Calu3 (cell line): ENCODE measurements at regions not wholly inside any gene's neighbourhood (a gene's known extent, or its start where the extent isn't known, plus 50 kb on each side); places are given as distances from the start of the nearest gene placed in this dataset.
A peak's percentile ranks its signal among the peaks of the same experiment; 100 is the strongest.

Experiments used
- BruUV-seq: library from RNA; stranded (reverse); fragments of 400-500 nt; replicated peaks from 2 replicates; lab custom pipeline; 2021; lab: Mats Ljungman, UMichigan
- CTCF ChIA-PET: fragments of 300-600 bp; sonication (Branson Sonifier 250); formaldehyde crosslinking; loops from one replicate; lab custom pipeline; 2022; ENCODE audit warnings: antibody characterized with exemption; lab: Charles Lee
- DNase-seq: peaks from one replicate; pipeline ENCODE4 v3.0.0; 2022
- H3K27ac Mint-ChIP-seq: one replicate; pipeline ENCODE4 v1.8.0; 2022; ENCODE audit warnings: mixed read lengths; ENCODE audit not compliant: unreplicated experiment
- H3K27me3 Mint-ChIP-seq: one replicate; pipeline ENCODE4 v1.8.0; 2022; ENCODE audit warnings: mixed read lengths; ENCODE audit not compliant: unreplicated experiment
- H3K36me3 Mint-ChIP-seq: one replicate; pipeline ENCODE4 v1.8.0; 2022; ENCODE audit warnings: mild to moderate bottlenecking, moderate library complexity, mixed read lengths; ENCODE audit not compliant: insufficient read depth, unreplicated experiment
- H3K4me1 Mint-ChIP-seq: one replicate; pipeline ENCODE4 v1.8.0; 2022; ENCODE audit warnings: mild to moderate bottlenecking, low read depth, mixed read lengths; ENCODE audit not compliant: unreplicated experiment
- H3K4me3 Mint-ChIP-seq: one replicate; pipeline ENCODE4 v1.8.0; 2022; ENCODE audit warnings: mild to moderate bottlenecking, low read depth, moderate library complexity, mixed read lengths; ENCODE audit not compliant: unreplicated experiment
- H3K9me3 Mint-ChIP-seq: one replicate; pipeline ENCODE4 v1.8.0; 2022; ENCODE audit warnings: low read depth, mixed read lengths; ENCODE audit not compliant: unreplicated experiment
- intact Hi-C: fragments of 100-400 bp; cut with micrococcal nuclease; formaldehyde crosslinking; loops from one replicate; pipeline ENCODE4 v1.10.0; 2022; ENCODE audit not compliant: unreplicated experiment
- TF ChIP-seq, protein P1 (sequence below): fragments of 200-600 bp; IDR thresholded peaks from one replicate; pipeline ENCODE4 v1.8.0; 2022; ENCODE audit warnings: antibody characterized with exemption; ENCODE audit not compliant: unreplicated experiment

DNA sequence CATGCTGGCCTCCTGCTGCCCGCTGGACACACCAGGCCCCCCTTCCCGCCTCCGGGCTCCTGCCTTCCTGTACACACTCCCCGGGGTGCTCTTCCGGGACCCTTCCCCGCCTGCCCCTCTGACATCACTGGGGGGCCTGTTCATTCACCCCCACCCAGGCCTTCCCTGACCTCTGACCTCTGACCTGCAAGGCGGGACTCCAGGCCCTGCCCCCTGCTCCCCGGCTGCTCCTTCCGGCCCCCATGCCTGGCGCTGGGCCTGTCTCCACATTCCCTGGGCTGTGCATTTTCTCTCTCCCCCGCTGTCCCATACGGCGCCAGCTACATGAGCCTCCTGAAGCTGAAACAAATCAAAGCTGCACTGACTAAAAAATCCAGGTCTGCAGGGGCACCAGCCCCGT is 71.6 kb upstream of the GATA5 start:
- intact Hi-C loops, result no loop called here
- peaks cover 3% of the 10 kb centered on the region for H3K9me3 Mint-ChIP-seq
- no peak overlapping the region for H3K27ac Mint-ChIP-seq
- H3K4me3 Mint-ChIP-seq, result no peak overlapping the region
- H3K4me1 Mint-ChIP-seq, result no peaks in the 10 kb centered on the region
- H3K27me3 Mint-ChIP-seq, result peaks cover 93% of the 10 kb centered on the region
- BruUV-seq, result no TSS peak
- no peaks in the 10 kb centered on the region for H3K36me3 Mint-ChIP-seq
- CTCF ChIA-PET, result no interaction called here
- DNase-seq, result no peak
- TF ChIP-seq, protein P1, sequence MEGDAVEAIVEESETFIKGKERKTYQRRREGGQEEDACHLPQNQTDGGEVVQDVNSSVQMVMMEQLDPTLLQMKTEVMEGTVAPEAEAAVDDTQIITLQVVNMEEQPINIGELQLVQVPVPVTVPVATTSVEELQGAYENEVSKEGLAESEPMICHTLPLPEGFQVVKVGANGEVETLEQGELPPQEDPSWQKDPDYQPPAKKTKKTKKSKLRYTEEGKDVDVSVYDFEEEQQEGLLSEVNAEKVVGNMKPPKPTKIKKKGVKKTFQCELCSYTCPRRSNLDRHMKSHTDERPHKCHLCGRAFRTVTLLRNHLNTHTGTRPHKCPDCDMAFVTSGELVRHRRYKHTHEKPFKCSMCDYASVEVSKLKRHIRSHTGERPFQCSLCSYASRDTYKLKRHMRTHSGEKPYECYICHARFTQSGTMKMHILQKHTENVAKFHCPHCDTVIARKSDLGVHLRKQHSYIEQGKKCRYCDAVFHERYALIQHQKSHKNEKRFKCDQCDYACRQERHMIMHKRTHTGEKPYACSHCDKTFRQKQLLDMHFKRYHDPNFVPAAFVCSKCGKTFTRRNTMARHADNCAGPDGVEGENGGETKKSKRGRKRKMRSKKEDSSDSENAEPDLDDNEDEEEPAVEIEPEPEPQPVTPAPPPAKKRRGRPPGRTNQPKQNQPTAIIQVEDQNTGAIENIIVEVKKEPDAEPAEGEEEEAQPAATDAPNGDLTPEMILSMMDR, result no peak

DNA sequence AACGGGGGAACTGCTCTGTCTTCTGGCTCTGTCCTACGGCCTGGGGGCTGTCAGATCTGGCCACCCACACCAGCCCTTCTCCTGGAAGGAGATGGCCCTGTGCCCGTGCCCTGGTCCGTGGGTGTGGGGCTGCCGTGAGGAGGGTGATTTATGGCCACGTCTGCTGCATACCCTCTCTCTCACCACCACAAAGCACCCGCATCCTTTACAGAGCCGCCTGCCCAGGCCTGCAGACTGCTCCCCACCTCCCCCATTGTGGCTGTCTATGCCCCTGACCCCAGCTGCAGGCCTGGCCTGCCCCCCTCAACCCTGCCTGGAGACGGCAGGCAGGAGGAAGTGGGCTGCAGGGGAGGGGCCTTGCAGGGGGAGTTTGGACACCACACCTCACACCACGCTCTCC is 72.7 kb upstream of the GATA5 start:
- H3K27ac Mint-ChIP-seq, result no peak overlapping the region
- CTCF ChIA-PET, result interaction anchor here (1.4 kb wide), 1 partner anchor 16 kb away, joined by 4 read pairs; no protein-coding TSS in a partner anchor
- no TSS peak for BruUV-seq

DNA sequence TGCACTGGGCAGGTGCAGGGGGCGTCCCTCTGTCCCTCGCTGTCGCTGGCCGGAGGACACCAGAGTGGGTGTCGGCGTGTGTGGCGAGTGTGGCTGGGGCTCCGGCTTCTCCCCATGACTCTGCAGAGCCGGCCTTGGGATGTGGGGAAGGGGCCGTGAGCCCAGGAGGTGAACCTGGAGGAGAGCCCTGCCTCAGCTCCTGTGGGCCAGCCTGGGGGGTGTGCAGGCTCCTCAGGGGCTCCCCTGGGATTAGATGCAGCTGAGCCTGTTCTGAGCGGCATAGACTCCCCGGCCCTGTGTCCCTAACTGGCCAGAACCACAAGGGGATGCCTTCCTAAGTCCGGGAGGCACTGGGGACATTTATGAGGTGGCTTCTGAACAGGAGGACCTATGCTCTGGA is 73.2 kb upstream of the GATA5 start:
- TF ChIP-seq, protein P1, result no peak
- DNase-seq, result no peak
- BruUV-seq, result no TSS peak
- Mint-ChIP-seq H3K4me3 (no peak overlapping the region), H3K27me3 (peaks cover 93% of the 10 kb centered on the region), H3K4me1 (no peaks in the 10 kb centered on the region), H3K9me3 (peaks cover 3% of the 10 kb centered on the region), H3K27ac (no peak overlapping the region), H3K36me3 (no peaks in the 10 kb centered on the region)
- CTCF ChIA-PET, result interaction anchor here (0.6 to 1.4 kb wide), 4 partner anchors 8 to 260 kb away, joined by 3 to 4 read pairs (median 4); no protein-coding TSS in a partner anchor
- intact Hi-C loops, result no loop called here

More for the DNA sequence above, 72.7 kb upstream of the GATA5 start:
- Mint-ChIP-seq H3K4me1 (no peaks in the 10 kb centered on the region), H3K4me3 (no peak overlapping the region), H3K36me3 (no peaks in the 10 kb centered on the region), H3K9me3 (peaks cover 3% of the 10 kb centered on the region), H3K27me3 (peaks cover 93% of the 10 kb centered on the region)
- DNase-seq, result no peak
- TF ChIP-seq, protein P1, result no peak
- intact Hi-C loops, result no loop called here

DNA sequence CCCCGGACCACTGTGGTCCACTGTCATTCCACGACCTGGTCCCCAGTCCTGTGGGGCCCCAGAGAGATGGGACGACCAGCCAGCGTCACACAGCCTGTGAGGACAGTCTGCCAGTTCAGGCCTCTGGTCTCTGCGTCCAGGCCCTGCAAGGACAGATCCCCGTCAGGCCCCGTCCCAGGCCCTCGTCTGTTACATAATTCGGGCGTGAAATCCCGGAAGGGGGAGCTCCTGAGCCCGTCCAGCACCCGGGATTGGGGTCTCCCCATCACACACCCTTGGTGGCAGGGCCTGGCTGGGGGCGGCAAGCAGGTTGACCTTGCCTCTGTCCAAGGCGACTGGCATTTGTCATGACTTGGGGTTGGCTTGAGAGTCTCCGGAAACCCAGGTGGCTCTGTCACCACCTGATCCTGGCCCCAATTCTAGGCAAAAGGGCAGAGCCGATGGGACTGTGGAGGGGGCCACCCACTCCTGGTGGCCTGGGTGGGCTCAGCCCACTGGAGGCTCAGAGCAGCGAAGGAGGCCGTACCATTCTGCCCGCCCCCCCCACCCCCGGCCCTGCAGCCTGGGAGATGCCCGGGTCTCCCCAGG is 73.8 kb upstream of the GATA5 start:
- DNase-seq, result no peak
- Mint-ChIP-seq H3K9me3 (no peaks in the 10 kb centered on the region), H3K4me1 (no peaks in the 10 kb centered on the region), H3K4me3 (no peak overlapping the region), H3K27ac (no peak overlapping the region), H3K36me3 (no peaks in the 10 kb centered on the region), H3K27me3 (peaks cover 93% of the 10 kb centered on the region)
- TF ChIP-seq, protein P1, result peak; percentile 48
- no TSS peak for BruUV-seq
- CTCF ChIA-PET, result interaction anchor here (0.6 to 1.4 kb wide), 4 partner anchors 9 to 259 kb away, joined by 3 to 4 read pairs (median 4); no protein-coding TSS in a partner anchor
- intact Hi-C loops, result no loop called here
